PC-3 (cell line): ENCODE measurements at regions not wholly inside any gene's neighbourhood (a gene's known extent, or its start where the extent isn't known, plus 50 kb on each side); places are given as distances from the start of the nearest gene placed in this dataset.

Experiments
- CTCF ChIP-seq: fragments of 300-600 bp; sonication (generic); conservative IDR thresholded peaks from 2 replicates; pipeline ENCODE4 v1.5.1; 2017; ENCODE audit warnings: antibody characterized with exemption, low read depth, mild to moderate bottlenecking, low read length
- EZH2 ChIP-seq: fragments of 300-600 bp; sonication (generic); IDR thresholded peaks from one replicate; pipeline ENCODE4 v1.6.1; 2017; ENCODE audit warnings: antibody characterized with exemption, mild to moderate bottlenecking, low read length; ENCODE audit not compliant: unreplicated experiment
- EZH2phosphoT487 ChIP-seq: fragments of 300-600 bp; sonication (generic); IDR thresholded peaks from 2 replicates; pipeline ENCODE4 v1.6.1; 2018; ENCODE audit warnings: mild to moderate bottlenecking, antibody characterized with exemption, low read length, borderline replicate concordance

GRCh38 chr2:67528320-67528719, 131.2 kb downstream of the ETAA1 start:
- no peak for TF ChIP-seq CTCF
- no peak for TF ChIP-seq EZH2
- TF ChIP-seq EZH2phosphoT487: no peak
